AG04450 (cell line): ENCODE measurements at regions not wholly inside any gene's neighbourhood (a gene's known extent, or its start where the extent isn't known, plus 50 kb on each side); places are given as distances from the start of the nearest gene placed in this dataset.

Source experiments
- CTCF ChIA-PET: fragments of 300-600, 350-600 bp; formaldehyde crosslinking; extraction: SDS; loops from one replicate; lab custom pipeline; 2022; ENCODE audit warnings: antibody characterized with exemption, inconsistent platforms; lab: Charles Lee
- POLR2A ChIA-PET: fragments of 350-600 bp; formaldehyde crosslinking; extraction: SDS; loops from one replicate; lab custom pipeline; 2021; ENCODE audit warnings: antibody characterized with exemption, inconsistent platforms; lab: Yijun Ruan, JAX
- DNase-seq: peaks from one replicate; pipeline ENCODE4 v3.0.0-alpha.2; 2011; ENCODE audit warnings: low read depth, low spot score
- H3K27ac ChIP-seq: one replicate; pipeline ENCODE4 v1.5.1; 2012; ENCODE audit warnings: low read depth, low read length, control low read depth
- H3K27me3 ChIP-seq: one replicate; pipeline ENCODE4 v1.6.0; 2012; ENCODE audit warnings: low read length; ENCODE audit not compliant: control insufficient read depth, insufficient read depth
- H3K4me3 ChIP-seq: 2 replicates; pipeline ENCODE4 v1.5.1; 2011; ENCODE audit warnings: mild to moderate bottlenecking, low read depth, low read length, control low read depth
- H3K9me3 ChIP-seq: 2 replicates; pipeline ENCODE4 v1.5.1; 2012; ENCODE audit warnings: low read length; ENCODE audit not compliant: control insufficient read depth, insufficient read depth
- CTCF ChIP-seq: IDR thresholded peaks from 2 replicates; pipeline ENCODE4 v1.5.1; 2011; ENCODE audit warnings: low read depth, low read length, control low read depth, inconsistent platforms

GRCh38 chr21:16205527-16205926 is 475.7 kb downstream of the USP25 start:
- H3K27ac ChIP-seq = no peak overlapping the region
- ChIA-PET POLR2A (no interaction called here), CTCF (no interaction called here)
- no peak for TF ChIP-seq CTCF
- H3K9me3 ChIP-seq = no peaks in the 10 kb centered on the region
- no peaks in the 10 kb centered on the region for H3K27me3 ChIP-seq
- no peak for DNase-seq
- H3K4me3 ChIP-seq = no peak overlapping the region

GRCh38 chr21:16211339-16212303 is 481.8 kb downstream of the USP25 start:
- Histone ChIP-seq H3K27ac (no peak overlapping the region), H3K9me3 (no peaks in the 10 kb centered on the region), H3K27me3 (no peaks in the 10 kb centered on the region), H3K4me3 (no peak overlapping the region)
- ChIA-PET CTCF (interaction anchor here (1.6 kb wide), 1 partner anchor 119 kb away, joined by 6 read pairs; no protein-coding TSS in a partner anchor), POLR2A (no interaction called here)
- TF ChIP-seq CTCF = no peak
- DNase-seq = no peak

- CTCF ChIA-PET = interaction anchor here (0.7 kb wide), 1 partner anchor 36 kb away, joined by 3 read pairs; no protein-coding TSS in a partner anchor
- H3K27me3 ChIP-seq = no peaks in the 10 kb centered on the region
Observed at GRCh38 chr21:16213518-16213917, 483.7 kb downstream of the USP25 start.

GRCh38 chr21:16215193-16215592 is 485.4 kb downstream of the USP25 start:
- Histone ChIP-seq H3K9me3 (no peaks in the 10 kb centered on the region), H3K27me3 (no peaks in the 10 kb centered on the region), H3K27ac (no peak overlapping the region), H3K4me3 (no peak overlapping the region)
- POLR2A ChIA-PET = no interaction called here
- no peak for DNase-seq
- TF ChIP-seq CTCF = no peak
- CTCF ChIA-PET = no interaction called here

More at GRCh38 chr21:16213518-16213917, 483.7 kb downstream of the USP25 start:
- TF ChIP-seq CTCF = no peak
- Histone ChIP-seq H3K9me3 (no peaks in the 10 kb centered on the region), H3K4me3 (no peak overlapping the region), H3K27ac (no peak overlapping the region)
- DNase-seq = no peak
- POLR2A ChIA-PET = no interaction called here

- TF ChIP-seq CTCF = no peak
- ChIA-PET CTCF (no interaction called here), POLR2A (no interaction called here)
- H3K27ac ChIP-seq = no peak overlapping the region
- no peaks in the 10 kb centered on the region for H3K27me3 ChIP-seq
- no peak overlapping the region for H3K4me3 ChIP-seq
- no peaks in the 10 kb centered on the region for H3K9me3 ChIP-seq
- DNase-seq = no peak
Observed at GRCh38 chr21:16215663-16216183, 485.9 kb downstream of the USP25 start.
